Left cardiac atrium (tissue), 4 donors: ENCODE measurements at regions not wholly inside any gene's neighbourhood (a gene's known extent, or its start where the extent isn't known, plus 50 kb on each side); places are given as distances from the start of the nearest gene placed in this dataset.

Experiments
- ATAC-seq, 2 donors: fragments of 200-7000 bp; cut with Tn5 transposase; one replicate each; pipeline ENCODE4 v1.9.1; 2020; ENCODE audit warnings: mild to moderate bottlenecking in 2 of 2, moderate library complexity in 2 of 2
- DNase-seq: peaks from one replicate; pipeline ENCODE4 v3.0.0-alpha.2; 2020
- intact Hi-C, 2 donors: fragments of 100-400 bp; cut with DNase I; formaldehyde crosslinking; loops; one replicate each; pipeline versions ENCODE4 v1.14.1 to v1.15.1; 2022 to 2023
- donor health status: DM: no; HTN: yes; CAD: no.
- donor health status: DM: no; HTN: yes; CAD: no; lungs with severe emphysema.
- donor health status: DM: yes; HTN: yes; CAD: no.
- donor health status: Dilated cardiomyopathy.

DNA sequence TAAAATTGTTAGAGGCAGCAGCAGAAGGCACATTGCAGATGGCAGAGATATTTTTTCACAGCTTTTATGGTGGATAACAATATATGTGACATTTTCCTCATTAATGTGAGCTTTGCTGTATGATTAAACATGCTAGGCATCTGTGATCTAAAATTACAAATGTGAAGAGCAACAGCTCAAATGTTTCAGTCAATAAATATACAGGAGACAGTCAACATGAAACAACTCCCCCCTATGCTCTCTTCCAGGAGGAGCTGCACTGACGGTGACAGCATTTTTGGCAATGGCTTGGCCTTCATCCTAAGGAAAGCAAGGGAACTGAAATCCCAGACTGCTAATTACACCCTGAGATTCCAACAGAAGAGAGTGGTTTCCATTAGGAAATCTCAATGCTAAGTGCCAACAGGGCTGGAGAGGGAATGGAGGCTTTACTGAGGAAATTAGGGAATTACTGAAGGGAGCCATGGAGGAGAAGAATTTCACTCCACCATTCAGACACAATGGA lies 51.4 kb upstream of the GRB10 start:
- ATAC-seq (no peak), DNase-seq (no peak)
- intact Hi-C loops: no loop called here

DNA sequence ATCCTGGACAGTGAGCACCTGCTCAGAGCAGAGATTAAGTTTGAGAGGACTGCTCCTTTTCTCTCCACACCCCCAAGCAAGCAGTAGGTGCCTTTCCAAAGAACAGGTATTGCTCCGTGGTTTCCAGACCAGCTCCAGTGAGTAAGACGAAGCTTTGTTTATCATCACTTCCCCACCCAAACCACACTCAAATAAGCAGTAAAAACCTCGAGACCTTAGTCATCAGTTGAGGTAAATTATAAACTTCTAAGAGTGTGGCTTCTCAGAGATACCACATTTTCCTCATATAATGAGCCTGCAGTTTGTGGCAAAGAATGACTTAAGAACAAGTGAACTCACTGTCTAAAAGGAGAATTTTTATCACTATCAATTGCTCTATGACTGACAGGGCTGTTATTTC lies 50.0 kb upstream of the GRB10 start:
- ATAC-seq (no peak), DNase-seq (no peak)
- intact Hi-C loops: no loop called here
